HPDE6-E6E7 (cell line): ENCODE measurements at regions not wholly inside any gene's neighbourhood (a gene's known extent, or its start where the extent isn't known, plus 50 kb on each side); places are given as distances from the start of the nearest gene placed in this dataset.

Experiments
- DNase-seq: peaks from one replicate; pipeline ENCODE4 v3.0.0; 2011; ENCODE audit warnings: missing footprints; ENCODE audit errors: extremely low spot score

DNA sequence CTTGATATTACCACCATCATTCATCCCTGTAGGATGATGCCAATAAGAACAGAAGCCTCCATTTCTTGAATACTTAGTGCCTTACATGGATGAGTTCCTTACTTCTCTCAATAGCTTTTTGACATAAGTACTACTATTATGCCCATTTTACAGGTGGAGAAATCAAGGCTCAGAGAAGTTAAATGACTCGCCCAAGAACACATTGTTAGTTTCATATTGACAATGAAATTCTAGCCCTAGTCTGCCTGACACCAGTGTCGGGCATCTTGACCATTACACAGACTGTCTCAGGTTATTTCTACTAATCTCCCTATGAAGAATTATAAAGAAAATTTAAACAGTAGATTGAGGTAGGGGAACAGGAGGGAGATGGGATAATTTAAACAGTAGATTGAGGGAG, 52.5 kb upstream of the ARL8B start:
- DNase-seq: no peak

DNA sequence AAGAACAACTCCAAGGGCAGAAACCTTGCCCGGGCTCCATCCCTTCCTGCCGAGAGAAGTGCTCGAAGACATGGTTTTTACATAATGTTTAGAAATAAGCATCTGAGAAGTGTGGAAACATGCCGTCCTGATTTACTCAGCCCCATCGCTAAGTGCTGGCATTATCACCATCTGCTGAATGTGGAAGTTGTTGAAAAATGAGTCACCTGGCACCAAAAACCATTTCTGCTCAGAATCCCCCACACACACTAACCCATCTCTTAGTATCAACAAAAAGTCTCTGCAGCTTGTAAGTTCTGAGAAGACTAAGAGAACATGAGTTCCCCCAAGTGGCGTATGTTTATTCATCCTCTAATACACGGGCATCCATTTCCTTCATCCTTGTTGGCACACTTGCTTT, 51.0 kb upstream of the ARL8B start:
- DNase-seq: no peak

DNA sequence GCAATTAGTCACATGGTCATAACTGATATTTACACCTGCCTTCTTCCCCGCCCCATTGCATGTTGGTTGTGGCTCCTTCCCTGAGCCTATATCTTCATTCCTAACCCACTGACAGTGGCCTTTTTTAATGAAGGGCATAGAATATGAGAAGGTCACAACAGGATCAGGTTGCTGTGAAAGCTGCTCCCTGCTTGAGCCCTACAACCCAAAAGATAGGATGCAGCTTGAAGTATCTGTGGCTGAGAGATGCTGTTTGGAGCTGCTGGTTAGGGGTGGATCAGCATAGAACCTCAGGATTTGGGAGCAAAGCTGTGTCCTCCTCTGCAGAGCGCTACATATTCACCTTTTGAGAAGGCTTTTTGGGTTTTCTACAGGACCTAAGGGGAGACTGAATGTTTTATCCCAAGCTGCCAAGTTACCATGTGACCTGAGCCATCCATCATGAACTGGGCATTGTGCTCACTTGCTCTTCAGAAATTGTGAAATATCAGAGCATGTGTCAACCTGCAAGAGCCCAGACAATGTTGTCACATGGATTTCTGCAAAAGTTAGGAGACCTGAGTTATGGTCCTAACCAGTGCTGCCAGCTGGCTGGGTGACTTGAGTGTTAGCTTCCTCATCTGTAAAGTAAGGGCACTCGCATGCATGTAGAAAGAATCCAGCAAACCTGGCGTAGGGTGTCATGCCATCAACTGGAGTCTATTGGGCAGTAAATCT, 49.8 kb upstream of the ARL8B start:
- DNase-seq: peak; percentile 14
